NB4 (cell line): ENCODE measurements at regions not wholly inside any gene's neighbourhood (a gene's known extent, or its start where the extent isn't known, plus 50 kb on each side); places are given as distances from the start of the nearest gene placed in this dataset.

Experiments used
- CTCF ChIP-seq: IDR thresholded peaks from one replicate; pipeline ENCODE4 v1.5.1; 2012; ENCODE audit warnings: low read depth, low read length
- MAX ChIP-seq: IDR thresholded peaks from 2 replicates; pipeline ENCODE4 v1.6.1; 2011; ENCODE audit warnings: low read depth, low read length
- POLR2A ChIP-seq: IDR thresholded peaks from 2 replicates; pipeline ENCODE4 v1.6.1; 2011; ENCODE audit warnings: mild to moderate bottlenecking; ENCODE audit not compliant: insufficient read length; ENCODE audit errors: extremely low read depth

DNA sequence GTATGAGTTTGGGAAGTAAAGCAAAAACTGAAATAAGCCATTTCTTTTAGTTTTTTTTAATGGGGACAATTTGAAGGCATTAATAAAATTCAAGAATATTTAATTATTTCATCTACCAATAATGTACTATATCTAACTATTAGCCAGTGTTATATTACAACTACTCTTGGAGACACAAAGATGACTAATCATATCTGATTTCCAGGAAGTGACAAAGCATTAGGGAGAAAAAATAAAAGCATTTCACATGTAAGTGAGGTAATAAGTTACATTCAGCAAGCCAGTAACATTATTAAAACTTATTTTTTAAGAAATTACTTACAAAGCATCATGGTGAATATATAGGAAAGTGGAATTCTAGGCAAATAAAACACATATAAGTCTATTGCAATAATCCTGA is 781.3 kb upstream of the NRXN1 start:
- TF ChIP-seq CTCF (no peak), MAX (no peak), POLR2A (no peak)
